ENCODE measurements at regions not wholly inside any gene's neighbourhood (a gene's known extent, or its start where the extent isn't known, plus 50 kb on each side); places are given as distances from the start of the nearest gene placed in this dataset.

DNA sequence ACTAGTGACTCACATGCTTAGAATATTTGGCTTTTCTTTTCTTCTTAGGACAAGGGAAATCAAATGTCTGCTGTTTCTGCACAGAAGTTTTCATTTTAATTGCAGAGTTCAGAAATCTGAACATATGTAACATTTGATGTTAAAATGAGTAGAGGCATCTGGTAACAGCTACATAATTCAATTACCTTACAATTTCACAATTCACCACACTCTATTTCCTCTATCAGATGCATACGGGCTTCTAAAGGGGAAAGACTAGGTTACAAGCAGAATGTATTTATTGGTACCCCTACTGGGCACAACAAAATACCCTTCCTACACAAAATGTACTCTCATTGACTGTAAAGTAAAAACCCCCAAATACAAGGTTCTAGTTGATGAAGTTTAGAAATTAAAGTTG is 176.0 kb downstream of the SOX2 start:
- TF ChIP-seq POLR2A (IDR thresholded peaks at IDR 0.05), result no peak
- no peak for TF ChIP-seq CTCF (IDR thresholded peaks at IDR 0.05)

All from testis (tissue), 2 donors.